ENCODE measurements at regions not wholly inside any gene's neighbourhood (a gene's known extent, or its start where the extent isn't known, plus 50 kb on each side); places are given as distances from the start of the nearest gene placed in this dataset.
"Not testable (repeated sequence)": the region's sequence is repeated elsewhere in the genome, so short reads cannot be mapped to it uniquely, and the experiment has no call there.

DNA sequence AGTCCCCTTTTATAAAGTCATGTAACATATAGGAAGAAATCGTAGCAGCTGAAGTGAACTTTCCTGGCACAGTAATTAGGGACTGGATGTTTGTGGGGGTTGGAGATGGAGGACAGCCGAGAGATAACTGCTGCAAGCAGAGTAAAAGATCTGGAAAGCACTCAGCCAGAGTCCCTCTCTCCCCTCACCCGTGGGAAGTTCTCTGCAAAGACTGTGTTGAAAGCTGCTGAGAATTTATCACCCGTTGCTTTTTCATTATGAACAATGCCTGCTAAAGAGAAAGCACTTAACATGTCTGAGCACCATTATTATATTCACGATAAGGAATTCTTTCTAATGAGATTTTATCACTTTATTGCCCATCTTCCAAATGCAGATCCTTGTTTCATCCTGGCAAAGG, 248.8 kb downstream of the SHOX2 start:
- DNase-seq (ENCODE audit: low spot score) = no peak

DNA sequence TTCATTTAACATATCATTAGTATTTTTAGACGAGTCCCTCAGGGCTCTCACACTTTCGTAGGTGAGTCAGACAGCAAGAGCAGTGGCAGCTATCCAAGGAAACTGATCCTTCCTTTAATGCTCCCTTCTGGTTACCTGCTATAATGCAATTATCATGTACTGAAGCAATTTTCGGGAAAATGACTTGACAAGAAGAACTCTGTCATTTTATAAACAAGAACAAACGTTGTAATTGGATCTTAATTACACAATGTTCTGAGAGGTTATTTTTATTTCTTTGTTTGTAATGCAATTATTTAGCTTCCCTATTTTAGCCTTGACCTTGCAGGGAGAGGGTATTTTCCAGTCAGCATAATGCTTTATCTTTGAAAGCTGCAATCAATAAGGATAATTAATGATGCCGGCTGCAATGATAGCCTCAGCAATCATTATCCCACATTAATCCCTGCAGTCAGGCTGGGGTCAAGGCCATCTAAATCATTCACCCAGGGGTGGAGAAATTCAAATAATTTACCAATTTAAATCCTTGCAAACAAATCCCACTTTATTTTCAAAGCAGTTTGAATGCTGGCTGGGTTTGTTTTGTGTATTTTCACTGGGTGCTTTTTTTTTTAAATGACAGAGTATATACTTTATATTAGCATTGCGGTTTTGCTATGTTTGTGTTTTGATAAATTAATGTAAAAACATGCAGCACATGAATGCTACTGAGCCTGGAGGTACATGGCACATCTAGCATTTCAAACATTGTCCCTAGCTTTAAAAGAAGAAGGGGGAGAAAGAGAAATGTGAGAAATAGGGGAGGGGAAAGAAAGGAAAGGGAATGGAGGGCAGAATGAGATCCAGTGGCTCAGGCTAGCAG, 249.9 kb downstream of the SHOX2 start:
- no peak for DNase-seq (ENCODE audit: low spot score)

DNA sequence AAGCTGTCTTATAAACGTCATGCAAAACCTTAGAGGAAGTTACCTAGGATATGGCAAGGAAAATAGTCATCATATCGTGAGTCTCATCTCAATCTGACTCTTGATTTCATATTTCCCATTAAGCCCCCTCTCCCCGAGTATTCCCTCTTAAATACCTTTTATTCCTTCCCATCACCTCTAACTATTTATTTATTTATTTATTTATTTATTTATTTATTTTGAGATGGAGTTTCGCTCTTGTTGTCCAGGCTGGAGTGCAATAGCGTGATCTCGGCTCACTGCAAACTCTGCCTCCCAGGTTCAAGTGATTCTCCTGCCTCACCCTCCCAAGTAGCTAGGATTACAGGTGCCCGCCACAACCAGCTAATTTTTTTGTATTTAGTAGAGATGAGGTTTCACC, 260.4 kb downstream of the SHOX2 start:
- not testable (repeated sequence) for DNase-seq (ENCODE audit: low spot score)

DNA sequence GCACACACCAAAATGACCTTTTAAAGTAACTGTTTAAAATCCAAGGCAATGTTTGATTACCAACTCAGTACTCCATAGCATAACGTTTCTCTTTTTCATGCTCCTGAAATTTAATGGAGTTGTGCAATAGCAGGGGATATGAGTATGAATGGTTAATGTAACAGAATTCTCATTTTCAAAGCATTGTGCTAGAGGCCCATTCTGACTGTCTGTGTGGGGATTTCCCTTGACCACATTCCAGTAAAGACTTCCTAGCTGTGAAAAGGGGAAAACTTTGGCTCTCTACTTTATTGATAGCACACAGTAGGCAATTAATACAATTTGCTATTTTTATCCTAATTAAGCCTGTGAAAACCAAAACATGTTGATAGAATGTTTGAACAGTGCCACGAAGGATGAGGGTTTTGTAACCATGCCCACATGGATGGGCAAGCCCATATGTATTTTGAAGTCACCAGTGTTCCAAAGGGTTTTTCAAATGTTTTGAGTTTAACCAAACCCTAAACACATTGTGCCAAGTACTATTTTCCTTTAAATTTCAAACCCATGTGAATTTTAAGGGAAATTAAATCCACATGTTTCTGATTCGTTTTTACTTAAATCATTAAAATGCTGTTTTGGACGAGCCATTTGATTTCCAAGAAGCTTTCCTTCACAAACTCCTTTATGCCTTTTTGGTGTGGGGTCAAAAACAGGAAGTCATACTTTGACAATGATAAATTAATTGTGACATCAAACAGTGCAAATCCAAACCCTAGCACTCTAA, 261.2 kb downstream of the SHOX2 start:
- DNase-seq (ENCODE audit: low spot score) = no peak

DNA sequence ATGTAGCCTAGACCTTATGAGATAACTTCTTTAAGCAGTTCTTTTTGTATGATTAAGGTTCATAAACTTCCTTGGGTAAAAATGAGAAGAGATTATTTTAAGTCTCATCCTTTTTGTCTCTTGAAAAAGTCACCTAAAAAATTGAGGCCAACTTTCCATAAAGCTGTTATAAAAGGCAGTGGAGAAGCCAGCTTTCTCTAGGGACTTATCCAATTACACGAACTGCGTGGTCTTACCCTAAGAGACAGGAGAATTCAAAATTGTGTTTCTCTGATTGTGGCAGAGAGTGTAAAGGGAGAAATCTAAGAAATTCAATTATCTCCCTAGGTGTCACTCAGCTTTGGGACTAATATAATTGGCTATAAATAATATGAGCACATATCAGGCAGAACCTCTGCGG, 262.0 kb downstream of the SHOX2 start:
- DNase-seq (ENCODE audit: low spot score) = no peak

DNA sequence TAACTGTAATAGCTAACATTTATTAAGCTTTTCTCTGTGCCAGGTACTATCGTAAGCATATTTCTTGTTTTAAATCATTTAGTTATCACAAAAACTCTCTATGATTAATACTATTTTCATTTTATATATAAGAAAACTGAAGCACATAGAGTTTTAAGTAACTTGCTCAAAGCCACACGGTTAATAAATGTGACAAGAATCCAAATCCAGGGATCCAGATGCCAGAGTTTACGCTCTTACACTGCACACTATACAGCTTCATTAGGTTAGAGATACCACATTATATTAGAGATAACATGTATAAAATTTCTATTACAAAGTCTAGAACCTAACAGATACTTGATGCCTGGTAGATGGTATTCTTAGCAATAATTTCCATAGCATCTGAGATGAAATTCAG, 265.2 kb downstream of the SHOX2 start:
- no peak for DNase-seq (ENCODE audit: low spot score)

DNA sequence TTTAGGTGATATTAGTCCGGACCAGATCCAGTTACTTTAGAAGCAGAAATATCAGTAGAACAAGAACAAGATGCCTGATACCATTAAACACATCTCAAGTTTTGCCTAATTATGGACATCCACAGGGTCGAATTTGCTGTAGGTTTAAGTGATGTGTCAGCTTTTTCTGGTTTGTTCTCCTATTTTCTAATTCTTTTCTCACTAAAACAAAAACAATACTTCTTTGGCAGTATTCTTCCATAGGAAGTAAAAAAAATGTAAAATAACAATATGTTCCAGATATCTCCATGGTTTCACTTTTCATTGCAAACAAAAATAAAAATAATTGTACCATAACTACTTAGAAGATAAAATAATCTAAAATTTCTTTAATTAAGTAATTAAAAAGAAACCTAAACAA, 265.7 kb downstream of the SHOX2 start:
- no peak for DNase-seq (ENCODE audit: low spot score)

DNA sequence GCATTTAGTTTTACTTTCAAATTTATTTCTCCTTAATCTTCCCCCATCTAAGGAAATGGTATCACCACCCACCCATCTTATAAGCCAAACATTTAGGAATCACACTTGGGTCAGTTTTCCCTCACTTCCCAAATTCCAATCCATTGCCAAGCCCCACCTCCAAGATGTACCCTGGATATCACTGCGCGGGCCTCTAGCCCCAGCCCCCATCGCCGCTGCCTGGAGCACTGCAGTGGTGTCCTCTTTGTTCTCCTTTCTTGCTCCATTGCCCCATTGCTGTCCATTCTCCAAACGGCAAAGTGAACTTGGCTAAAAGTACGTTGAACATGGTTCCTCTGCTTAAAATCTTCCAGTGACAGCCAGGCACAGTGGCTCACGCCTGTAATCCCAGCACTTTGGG, 267.8 kb downstream of the SHOX2 start:
- DNase-seq (ENCODE audit: low spot score) = no peak

DNA sequence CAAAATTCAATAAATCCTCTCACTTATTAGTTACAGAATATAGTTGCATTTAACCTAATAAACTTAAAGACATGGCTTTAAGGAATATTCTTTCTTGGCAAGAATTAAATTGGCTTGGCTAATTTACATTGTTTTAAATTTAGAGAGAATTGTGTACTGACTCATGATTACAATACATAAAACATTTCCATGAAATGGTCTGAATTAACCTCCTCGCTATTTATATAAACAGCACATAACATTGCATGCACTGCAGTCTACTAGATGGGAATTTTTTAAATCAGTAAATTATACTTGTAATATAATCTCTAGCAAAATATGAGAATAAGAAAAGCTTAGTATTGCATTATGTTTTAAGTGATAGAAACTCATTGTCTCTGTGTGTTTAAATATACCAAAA, 268.9 kb downstream of the SHOX2 start:
- DNase-seq (ENCODE audit: low spot score) = no peak

DNA sequence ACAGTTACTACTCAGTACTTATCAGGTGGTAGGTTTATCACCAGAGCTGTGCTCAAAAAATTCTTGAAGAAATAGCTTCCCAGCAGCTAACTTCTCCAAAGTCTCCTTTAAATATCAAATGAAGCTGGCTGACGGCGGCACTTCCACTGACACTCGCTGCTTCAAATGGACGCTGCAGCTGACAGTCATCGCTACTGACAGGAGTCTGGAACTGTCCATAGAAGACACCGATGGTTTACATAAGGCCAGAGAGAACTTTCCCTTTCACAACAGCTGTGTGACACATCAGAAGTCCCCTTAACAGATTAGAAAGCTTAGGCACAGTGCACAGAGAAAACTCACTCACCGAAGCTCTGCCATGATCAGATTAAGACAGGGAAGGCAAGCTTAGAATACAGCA, 270.2 kb downstream of the SHOX2 start:
- no peak for DNase-seq (ENCODE audit: low spot score)

DNA sequence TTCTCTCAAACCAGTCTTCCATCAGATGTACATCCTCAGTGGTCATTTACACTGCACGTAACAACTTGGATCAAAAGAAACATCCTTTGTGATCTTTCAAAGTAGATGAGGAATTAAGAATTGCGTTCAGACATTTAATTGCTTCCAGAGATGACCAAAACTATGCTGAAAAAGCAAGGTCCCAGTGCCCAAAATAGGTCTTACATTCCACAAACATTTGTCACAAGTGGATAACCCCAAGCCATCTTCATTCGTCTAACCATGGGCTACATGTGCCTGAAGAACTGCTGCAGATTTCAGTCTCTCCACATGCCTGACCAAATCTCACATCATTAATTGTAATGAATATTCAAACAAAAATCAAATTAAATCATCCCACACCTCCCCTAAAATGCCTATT, 273.6 kb downstream of the SHOX2 start:
- no peak for DNase-seq (ENCODE audit: low spot score)

DNA sequence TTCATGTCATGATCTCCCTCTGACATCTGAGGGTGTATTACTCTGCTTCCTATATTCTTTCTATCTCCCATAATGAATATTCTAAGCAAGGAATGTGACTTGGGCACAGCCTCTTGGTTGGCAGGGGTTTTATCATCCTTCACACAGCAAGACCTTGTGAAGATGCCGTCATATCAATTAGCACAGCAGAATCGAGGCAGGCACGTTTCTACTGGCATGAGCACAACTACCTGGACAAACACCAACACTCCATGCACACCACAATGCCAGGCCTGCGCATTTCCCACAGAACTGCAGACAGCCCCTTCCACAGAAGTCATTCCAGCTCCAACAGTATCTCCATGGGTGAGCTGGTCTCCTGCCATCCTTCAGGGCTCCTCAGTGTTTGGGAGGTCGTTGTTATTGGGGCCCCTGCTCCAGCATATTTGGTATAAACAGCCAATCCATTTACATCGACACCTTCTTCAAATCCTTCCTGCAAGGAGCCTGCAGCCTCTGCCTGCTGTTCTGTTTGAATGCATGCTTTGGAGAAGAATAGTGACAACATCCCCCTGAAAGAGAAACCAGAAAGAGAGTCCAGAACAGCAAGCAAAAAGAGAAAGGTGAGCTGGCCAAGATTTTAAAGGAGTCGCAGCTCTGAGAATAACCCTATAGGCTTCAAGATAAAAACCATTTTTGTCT, 275.5 kb downstream of the SHOX2 start:
- DNase-seq (ENCODE audit: low spot score) = peak; percentile 25

DNA sequence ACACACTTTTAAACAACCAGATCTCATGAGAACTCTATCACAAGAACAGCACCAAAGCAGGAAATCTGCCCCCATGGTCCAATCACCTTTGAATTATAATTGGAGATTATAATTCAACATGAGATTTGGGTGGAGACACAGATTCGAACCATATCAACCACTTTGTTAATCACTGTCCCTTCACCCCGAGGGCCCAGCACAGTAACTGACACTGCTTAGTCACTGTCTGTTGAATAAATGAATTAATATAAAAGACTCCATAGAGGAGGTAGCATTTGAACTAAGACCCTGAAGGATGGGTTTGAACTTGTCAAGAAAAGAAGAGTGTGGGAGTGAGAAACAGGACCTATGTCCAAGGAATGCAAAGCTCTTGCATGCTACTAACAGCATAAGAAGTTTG, 276.4 kb downstream of the SHOX2 start:
- DNase-seq (ENCODE audit: low spot score) = no peak

DNA sequence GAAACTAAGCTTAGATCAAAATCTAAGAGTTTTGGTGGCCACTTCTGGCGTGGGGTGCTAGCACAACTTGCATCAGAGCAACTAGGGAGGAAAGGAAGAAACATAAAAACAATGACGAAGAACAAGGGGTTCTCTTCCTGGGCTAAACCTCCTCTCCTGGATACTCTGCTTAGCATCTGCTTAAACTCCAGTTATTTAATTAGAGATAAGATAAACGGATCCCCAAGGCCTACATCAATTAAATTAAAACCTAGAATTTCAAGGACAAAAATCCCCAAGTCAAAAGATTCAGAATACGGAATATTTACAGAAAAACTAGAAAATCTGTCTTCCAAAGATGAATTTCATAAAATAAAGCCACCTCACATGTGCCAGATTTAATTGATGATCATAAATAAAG, 281.9 kb downstream of the SHOX2 start:
- DNase-seq (ENCODE audit: low spot score) = no peak

DNA sequence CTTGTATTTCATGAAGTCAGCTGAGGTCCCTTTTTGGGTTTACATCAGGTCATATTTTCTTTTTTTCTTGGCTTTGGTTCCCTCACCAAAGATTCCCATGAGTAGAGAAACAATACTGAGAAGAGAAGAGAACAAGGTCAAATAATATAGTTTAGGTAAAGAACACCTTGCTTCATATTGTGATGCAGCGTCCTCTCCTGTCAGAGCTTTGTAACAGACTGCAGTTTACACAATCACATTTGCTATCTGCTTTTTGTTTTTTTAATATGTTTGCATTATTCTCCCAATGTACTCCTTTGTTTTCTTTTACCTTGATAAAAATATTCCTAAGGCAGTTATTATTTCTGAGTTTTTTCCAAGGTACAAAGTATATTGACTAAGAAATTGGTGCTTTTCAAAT, 283.2 kb downstream of the SHOX2 start:
- no peak for DNase-seq (ENCODE audit: low spot score)

DNA sequence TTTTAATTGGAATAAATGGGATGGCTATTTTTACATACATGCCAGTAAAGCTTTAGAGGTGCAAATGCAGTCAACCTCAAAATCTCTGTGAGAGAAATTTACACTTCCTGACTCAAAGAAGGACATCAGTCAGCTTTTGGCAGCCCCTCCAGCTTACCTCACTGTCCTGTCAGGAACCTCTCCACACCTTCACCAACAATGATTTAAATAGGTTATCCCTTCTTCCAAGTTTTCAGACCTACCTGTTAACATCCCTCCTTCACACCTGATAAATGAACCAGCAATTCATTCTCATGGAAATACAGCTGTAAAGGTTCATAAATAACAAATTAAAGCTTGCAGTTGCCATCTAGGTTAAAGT, 286.1 kb downstream of the SHOX2 start:
- peak; percentile 14 for DNase-seq (ENCODE audit: low spot score)

DNA sequence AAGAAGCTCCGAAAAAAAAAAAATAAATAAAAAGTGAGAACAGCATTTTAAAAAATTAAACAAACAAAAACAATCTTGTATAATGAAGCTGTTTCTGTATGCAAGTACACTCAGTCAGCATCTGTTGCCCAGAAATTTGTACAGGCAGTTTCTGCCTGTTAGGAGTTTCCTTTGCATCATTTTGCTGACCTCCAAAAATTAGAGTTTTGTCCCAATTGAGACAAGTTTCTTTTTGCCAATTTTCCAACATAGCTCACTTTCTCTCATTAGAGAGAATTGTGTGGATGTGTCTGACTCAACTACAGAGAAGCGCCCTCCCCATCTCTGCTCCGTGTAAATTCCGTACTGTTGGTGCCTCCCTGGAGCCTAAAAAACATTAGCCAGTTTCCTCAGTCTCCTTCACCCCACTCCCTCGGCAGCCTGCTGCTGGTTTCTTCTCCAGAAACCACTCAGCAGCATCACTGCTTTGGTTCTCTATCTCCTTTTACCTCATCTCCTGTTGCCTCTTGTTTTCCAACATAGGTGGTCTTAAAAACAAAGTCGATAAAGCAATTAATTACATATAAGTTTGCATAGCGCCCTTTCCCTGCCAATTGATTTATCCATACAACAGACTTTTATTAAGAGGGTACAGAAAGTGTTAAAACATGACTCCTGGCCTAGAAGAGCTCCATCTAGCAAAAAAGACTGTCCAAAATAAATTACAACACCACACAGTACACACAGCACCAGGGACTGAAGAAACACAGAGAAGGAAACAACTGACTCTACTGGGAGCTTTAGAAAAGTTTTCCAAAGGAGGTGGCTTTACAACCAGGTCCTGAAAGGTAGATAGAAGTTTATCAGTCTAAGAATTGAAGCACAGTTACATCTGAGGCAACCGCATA, 286.7 kb downstream of the SHOX2 start:
- DNase-seq (ENCODE audit: low spot score) = peak; percentile 33

DNA sequence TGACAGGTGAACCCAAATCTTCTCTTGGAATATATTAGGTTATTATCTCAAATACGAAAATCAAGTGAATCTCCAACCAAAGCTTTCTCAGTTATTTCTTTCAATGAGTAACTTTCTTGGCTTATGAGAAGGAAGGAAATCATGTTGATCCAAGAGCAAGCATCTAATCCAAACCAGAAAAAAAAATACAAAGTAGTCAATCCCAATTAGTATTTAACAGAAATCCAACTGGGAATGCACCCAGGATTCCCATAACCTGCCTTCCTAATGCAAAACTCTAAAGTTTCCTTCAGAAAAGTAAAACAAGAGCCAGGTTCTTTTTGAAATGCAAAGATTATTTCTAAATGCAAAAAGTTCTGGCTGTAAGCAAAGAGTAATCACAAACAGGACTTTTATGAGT, 289.3 kb downstream of the SHOX2 start:
- no peak for DNase-seq (ENCODE audit: low spot score)

DNA sequence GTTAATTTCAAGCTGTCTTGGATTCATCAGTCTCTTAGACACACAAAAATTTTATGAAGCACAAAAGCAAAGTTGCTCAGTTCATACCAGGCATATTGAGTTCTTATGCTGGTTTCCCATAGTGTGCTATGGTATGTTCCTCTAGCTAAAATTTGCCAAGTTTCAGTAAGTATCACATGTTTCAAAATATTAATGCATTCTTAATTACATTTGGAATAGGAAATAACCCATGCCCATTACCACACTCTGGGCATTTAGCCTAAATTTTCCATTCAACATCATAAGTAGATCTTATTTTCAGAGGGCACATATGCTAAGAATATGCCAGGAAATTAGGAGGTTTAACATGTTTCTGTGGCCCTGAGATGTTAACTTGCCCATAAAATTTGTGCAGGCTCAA, 289.9 kb downstream of the SHOX2 start:
- no peak for DNase-seq (ENCODE audit: low spot score)

DNA sequence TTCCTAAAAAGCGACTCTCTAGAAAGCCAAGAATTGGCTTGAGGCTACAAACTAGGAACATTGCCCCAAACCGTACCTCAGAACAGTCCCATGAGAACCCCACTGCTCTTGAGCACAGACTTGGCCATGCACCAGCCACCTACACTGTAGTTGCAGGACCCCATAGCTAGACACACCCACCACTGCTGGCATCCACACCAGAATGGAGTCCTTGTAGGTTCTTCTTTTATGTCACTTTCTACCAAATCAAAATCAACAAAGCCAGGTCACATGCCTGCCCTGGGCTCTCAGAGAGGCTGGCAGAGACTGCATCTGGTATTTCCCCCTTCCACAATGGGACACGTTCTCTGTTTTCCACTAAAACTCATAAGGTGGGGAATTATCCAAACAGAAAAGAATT, 290.5 kb downstream of the SHOX2 start:
- no peak for DNase-seq (ENCODE audit: low spot score)

DNA sequence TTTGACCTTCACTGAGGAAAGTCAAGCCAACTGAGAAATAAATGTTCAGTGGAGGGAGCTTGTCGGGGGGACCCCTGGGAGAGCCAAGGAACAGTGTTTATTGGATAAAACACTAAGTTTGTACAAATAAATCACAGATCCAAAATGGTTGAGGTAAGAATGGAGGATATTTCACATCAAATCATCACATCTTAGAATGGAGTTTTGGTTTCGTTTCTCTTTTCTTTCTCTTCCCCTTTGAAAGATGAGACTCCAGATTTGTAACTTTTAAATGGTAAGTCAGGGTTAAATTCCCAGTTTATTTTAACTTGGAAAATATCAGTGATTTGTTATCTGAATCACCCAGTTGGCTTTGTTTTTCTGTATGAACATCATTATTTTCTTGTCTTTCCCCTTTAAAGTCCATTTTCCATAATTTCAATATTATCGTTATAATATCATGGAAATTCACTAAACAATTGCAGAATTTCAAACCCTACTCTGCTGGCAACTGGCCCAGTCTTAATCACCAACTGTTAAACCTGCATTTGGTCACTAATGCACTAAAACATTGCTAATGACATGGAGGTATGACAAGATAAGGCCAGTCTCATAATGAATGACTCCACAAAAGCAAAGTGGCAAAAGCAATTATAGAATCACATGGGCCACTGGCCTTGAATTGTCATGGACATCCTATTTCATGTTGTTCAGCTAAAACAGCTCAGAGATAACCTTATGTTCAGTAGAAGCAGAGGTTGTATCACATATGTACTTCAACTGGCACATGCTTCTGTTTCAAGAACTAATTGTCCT, 295.1 kb downstream of the SHOX2 start:
- DNase-seq (ENCODE audit: low spot score) = no peak

Measured in iPS-NIHi11 (cell line).